Neural cell (in vitro differentiated cells): ENCODE measurements at regions not wholly inside any gene's neighbourhood (a gene's known extent, or its start where the extent isn't known, plus 50 kb on each side); places are given as distances from the start of the nearest gene placed in this dataset.

Experiments used
- H2AFZ ChIP-seq: fragments of 200-600, 300-800 bp; sonication (generic), shearing (Covaris generic); 2 replicates; pipeline ENCODE4 v1.6.0; 2014; ENCODE audit warnings: low read depth, mild to moderate bottlenecking, antibody characterized with exemption, low read length, moderate library complexity
- H3F3A ChIP-seq: fragments of 200-600 bp; shearing (Covaris generic); 2 replicates; pipeline ENCODE4 v1.6.1; 2016; ENCODE audit warnings: mild to moderate bottlenecking, moderate library complexity, mixed read lengths, antibody characterized with exemption, low read length; ENCODE audit not compliant: insufficient read depth, poor library complexity, severe bottlenecking
- H3K27ac ChIP-seq: fragments of 200-600, 300-800 bp; sonication (generic), shearing (Covaris generic); 2 replicates; pipeline ENCODE4 v1.5.1; 2014; ENCODE audit warnings: mild to moderate bottlenecking, low read length, moderate library complexity
- H3K27me3 ChIP-seq: fragments of 300-800, 200-600 bp; sonication (generic), shearing (Covaris generic); 2 replicates; pipeline ENCODE4 v1.6.0; 2014; ENCODE audit warnings: mild to moderate bottlenecking, low read depth, low read length, moderate library complexity; ENCODE audit not compliant: insufficient read depth
- H3K36me3 ChIP-seq: fragments of 300-800, 200-600 bp; sonication (generic), shearing (Covaris generic); 2 replicates; pipeline ENCODE4 v1.5.1; 2014; ENCODE audit warnings: mild to moderate bottlenecking, antibody characterized with exemption, low read length, moderate library complexity; ENCODE audit not compliant: insufficient read depth
- H3K4me2 ChIP-seq: fragments of 300-800, 200-600 bp; sonication (generic), shearing (Covaris generic); 2 replicates; pipeline ENCODE4 v1.6.0; 2014; ENCODE audit warnings: mild to moderate bottlenecking, low read length
- H3K4me3 ChIP-seq: fragments of 300-800, 200-600 bp; sonication (generic), shearing (Covaris generic); 2 replicates; pipeline ENCODE4 v1.5.1; 2014; ENCODE audit warnings: mild to moderate bottlenecking, low read length, moderate library complexity
- H3K79me2 ChIP-seq: fragments of 200-600 bp; shearing (Covaris generic); replicated peaks from 2 replicates; pipeline ENCODE4 v1.6.0; 2014; ENCODE audit warnings: mild to moderate bottlenecking, low read length, moderate library complexity; ENCODE audit not compliant: insufficient read depth
- H3K9ac ChIP-seq: fragments of 300-800, 200-600 bp; sonication (generic), shearing (Covaris generic); 2 replicates; pipeline ENCODE4 v1.6.1; 2016; ENCODE audit warnings: mild to moderate bottlenecking, low read length, mixed read lengths
- H3K9me2 ChIP-seq: fragments of 200-600 bp; shearing (Covaris generic); 2 replicates; pipeline ENCODE4 v1.6.1; 2016; ENCODE audit warnings: mild to moderate bottlenecking, low read length, mixed read lengths; ENCODE audit not compliant: insufficient read depth
- H3K9me3 ChIP-seq: fragments of 200-600, 300-800 bp; sonication (generic), shearing (Covaris generic); 2 replicates; pipeline ENCODE4 v1.6.1; 2016; ENCODE audit warnings: mild to moderate bottlenecking, mixed run types, low read length, moderate library complexity, mixed read lengths
- H4K20me1 ChIP-seq: fragments of 200-600 bp; shearing (Covaris generic); 2 replicates; pipeline ENCODE4 v1.6.1; 2016; ENCODE audit warnings: mild to moderate bottlenecking, mixed run types; ENCODE audit not compliant: insufficient read depth
- CTCF ChIP-seq: fragments of 450-650 bp; IDR thresholded peaks from 2 replicates; pipeline ENCODE4 v1.5.1; 2014; ENCODE audit warnings: antibody characterized with exemption, mild to moderate bottlenecking, moderate library complexity; ENCODE audit not compliant: poor library complexity, severe bottlenecking
- EP300 ChIP-seq: fragments of 450-650 bp; conservative IDR thresholded peaks from 2 replicates; pipeline ENCODE4 v1.6.1; 2014; ENCODE audit warnings: antibody characterized with exemption, mild to moderate bottlenecking, moderate library complexity; ENCODE audit not compliant: poor library complexity, severe bottlenecking
- EZH2 ChIP-seq: fragments of 200-600, 300-800 bp; shearing (Covaris generic), sonication (generic); IDR thresholded peaks from 2 replicates; pipeline ENCODE4 v1.6.1; 2014; ENCODE audit warnings: antibody characterized with exemption, low read length, borderline replicate concordance, mild to moderate bottlenecking; ENCODE audit not compliant: insufficient read depth, poor library complexity, severe bottlenecking
- MXI1 ChIP-seq: fragments of 450-650 bp; conservative IDR thresholded peaks from 2 replicates; pipeline ENCODE4 v1.6.1; 2014; ENCODE audit warnings: antibody characterized with exemption, mild to moderate bottlenecking; ENCODE audit not compliant: poor library complexity, severe bottlenecking
- POLR2AphosphoS5 ChIP-seq: IDR thresholded peaks from 2 replicates; pipeline ENCODE4 v1.6.1; 2012
- RAD21 ChIP-seq: fragments of 450-650 bp; conservative IDR thresholded peaks from 2 replicates; pipeline ENCODE4 v1.6.1; 2014; ENCODE audit warnings: antibody characterized with exemption, mild to moderate bottlenecking, moderate library complexity
- REST ChIP-seq: IDR thresholded peaks from 2 replicates; pipeline ENCODE4 v1.6.1; 2012; ENCODE audit warnings: borderline replicate concordance
- SMC3 ChIP-seq: fragments of 450-650 bp; conservative IDR thresholded peaks from 2 replicates; pipeline ENCODE4 v1.6.1; 2014; ENCODE audit warnings: antibody characterized with exemption, mild to moderate bottlenecking, moderate library complexity; ENCODE audit not compliant: poor library complexity
- TAF1 ChIP-seq: IDR thresholded peaks from 2 replicates; pipeline ENCODE4 v1.6.1; 2012; ENCODE audit warnings: low read depth

GRCh38 chr7:112888781-112889180, 98.6 kb upstream of the TMEM168 start:
- no peak overlapping the region for H3K9ac ChIP-seq
- H3K27ac ChIP-seq = no peak overlapping the region
- no peaks in the 10 kb centered on the region for H3K36me3 ChIP-seq
- no peak overlapping the region for H3K4me3 ChIP-seq
- no peaks in the 10 kb centered on the region for H4K20me1 ChIP-seq
- H3K4me2 ChIP-seq = no peak overlapping the region
- TF ChIP-seq SMC3 (no peak), TAF1 (no peak), CTCF (no peak), RAD21 (no peak), EP300 (no peak), MXI1 (no peak), POLR2AphosphoS5 (no peak), EZH2 (no peak), REST (no peak)
- no peaks in the 10 kb centered on the region for H3F3A ChIP-seq
- H3K79me2 ChIP-seq = no peaks in the 10 kb centered on the region
- no peaks in the 10 kb centered on the region for H3K9me2 ChIP-seq
- H3K9me3 ChIP-seq = no peaks in the 10 kb centered on the region
- no peak overlapping the region for H2AFZ ChIP-seq
- no peaks in the 10 kb centered on the region for H3K27me3 ChIP-seq

GRCh38 chr7:112887976-112888375, 97.8 kb upstream of the TMEM168 start:
- H3K4me3 ChIP-seq = no peak overlapping the region
- H3K9me3 ChIP-seq = no peaks in the 10 kb centered on the region
- no peaks in the 10 kb centered on the region for H3K36me3 ChIP-seq
- no peak overlapping the region for H2AFZ ChIP-seq
- no peak overlapping the region for H3K9ac ChIP-seq
- no peaks in the 10 kb centered on the region for H4K20me1 ChIP-seq
- no peaks in the 10 kb centered on the region for H3K79me2 ChIP-seq
- no peaks in the 10 kb centered on the region for H3K27me3 ChIP-seq
- TF ChIP-seq REST (no peak), EZH2 (no peak), POLR2AphosphoS5 (no peak), EP300 (no peak)
- H3K27ac ChIP-seq = no peak overlapping the region
- no peaks in the 10 kb centered on the region for H3K9me2 ChIP-seq
- H3K4me2 ChIP-seq = no peak overlapping the region
- H3F3A ChIP-seq = no peaks in the 10 kb centered on the region
